GM12873 (cell line): ENCODE measurements at regions not wholly inside any gene's neighbourhood (a gene's known extent, or its start where the extent isn't known, plus 50 kb on each side); places are given as distances from the start of the nearest gene placed in this dataset.

Experiments
- TF ChIP-seq, protein P1 (sequence below): IDR thresholded peaks from 2 replicates; pipeline ENCODE4 v1.5.1; 2012; ENCODE audit warnings: low read depth, mild to moderate bottlenecking, moderate library complexity, low read length, control low read depth; ENCODE audit not compliant: insufficient read depth; ENCODE audit errors: missing control alignments

DNA sequence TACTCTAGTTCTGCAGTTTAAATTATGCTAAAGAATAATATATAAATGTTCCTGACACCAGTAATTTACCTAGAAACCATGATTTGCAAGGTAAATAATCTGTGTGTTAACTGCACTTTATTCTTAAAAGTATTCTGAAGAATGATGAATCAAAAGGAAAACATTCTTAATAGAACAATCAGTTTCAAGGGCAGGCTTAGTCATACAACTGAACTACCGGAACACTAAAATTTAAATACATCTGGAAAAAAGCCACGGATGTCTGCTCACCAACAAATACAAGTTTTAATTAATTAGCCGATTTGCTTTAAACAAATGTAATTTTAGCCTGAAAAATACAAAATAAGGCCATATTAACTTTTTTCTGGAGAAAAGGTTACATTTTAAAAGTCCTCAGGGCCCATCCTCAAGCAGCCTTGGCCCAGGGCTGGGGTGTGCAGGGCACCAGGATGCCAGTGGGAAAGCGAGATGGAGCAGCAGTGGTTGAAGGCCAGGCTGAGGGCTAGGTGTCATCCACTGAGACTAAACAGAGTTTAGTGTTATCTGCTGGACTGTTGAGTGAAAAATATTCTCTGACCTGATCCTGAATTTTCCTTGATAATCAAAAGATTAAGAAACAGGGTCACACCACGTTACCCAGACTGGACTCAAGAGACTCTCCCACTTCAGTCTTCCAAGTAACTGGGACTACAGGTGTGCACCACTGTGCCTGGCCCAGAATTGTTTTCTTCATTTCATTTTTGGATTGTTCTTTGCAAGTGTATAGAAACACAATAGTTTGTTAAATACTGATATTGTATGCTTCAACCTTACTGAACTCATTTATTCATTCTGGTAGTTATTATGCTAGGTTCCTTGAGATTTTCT lies 88.2 kb upstream of the DST start:
- TF ChIP-seq, protein P1, sequence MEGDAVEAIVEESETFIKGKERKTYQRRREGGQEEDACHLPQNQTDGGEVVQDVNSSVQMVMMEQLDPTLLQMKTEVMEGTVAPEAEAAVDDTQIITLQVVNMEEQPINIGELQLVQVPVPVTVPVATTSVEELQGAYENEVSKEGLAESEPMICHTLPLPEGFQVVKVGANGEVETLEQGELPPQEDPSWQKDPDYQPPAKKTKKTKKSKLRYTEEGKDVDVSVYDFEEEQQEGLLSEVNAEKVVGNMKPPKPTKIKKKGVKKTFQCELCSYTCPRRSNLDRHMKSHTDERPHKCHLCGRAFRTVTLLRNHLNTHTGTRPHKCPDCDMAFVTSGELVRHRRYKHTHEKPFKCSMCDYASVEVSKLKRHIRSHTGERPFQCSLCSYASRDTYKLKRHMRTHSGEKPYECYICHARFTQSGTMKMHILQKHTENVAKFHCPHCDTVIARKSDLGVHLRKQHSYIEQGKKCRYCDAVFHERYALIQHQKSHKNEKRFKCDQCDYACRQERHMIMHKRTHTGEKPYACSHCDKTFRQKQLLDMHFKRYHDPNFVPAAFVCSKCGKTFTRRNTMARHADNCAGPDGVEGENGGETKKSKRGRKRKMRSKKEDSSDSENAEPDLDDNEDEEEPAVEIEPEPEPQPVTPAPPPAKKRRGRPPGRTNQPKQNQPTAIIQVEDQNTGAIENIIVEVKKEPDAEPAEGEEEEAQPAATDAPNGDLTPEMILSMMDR, result no peak

DNA sequence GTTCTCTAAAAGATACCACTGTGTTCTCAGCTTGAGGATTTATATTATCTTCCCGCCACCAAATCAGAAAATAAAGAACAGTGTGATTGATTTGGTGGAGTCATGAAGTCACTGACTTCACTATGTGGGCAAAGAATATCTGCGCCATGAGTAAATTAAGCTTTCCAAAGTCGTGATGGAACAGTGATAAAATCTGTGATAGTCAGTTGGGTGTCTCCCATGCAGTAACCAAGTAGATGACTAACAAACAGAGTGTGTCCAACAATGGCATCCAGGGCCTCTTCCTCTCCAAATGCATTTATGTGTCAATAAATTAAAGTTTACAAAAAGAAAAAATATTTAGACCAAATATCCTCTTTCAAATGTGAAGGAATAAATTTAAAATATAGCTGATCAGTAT lies 87.0 kb upstream of the DST start:
- TF ChIP-seq, protein P1, result no peak

DNA sequence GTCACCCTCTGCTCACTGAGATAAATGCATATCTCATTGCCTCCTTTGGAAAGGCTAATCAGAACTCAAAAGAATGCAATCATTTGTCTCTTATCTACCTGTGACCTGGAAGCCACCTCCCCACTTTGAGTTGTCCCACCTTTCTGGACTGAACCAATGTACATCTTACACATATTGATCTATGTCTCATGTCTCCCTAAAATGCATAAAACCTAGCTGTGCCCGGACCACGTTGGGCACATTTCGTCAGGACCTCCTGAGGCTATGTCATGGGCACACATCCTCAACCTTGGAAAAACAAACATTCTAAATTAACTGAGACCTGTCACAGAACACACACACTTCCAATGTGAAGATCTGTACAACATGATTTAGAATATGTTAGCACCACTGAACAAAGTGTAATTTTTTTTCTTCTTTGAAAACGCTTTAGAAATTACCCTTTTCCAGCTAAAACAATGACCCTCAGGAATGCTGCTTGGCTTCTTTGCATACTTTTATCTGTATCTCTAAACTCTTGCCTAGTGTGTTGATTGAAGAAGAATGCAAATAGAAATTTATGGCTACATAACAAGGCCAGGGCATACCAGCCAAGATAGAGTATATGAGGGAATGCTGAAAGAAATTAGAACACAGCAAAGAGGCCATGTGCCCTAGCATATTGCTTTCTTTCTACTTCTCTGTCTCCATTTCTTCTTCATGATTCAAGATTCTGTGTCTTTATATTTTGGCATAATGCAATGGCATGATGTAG lies 84.6 kb upstream of the DST start:
- TF ChIP-seq, protein P1, result no peak

DNA sequence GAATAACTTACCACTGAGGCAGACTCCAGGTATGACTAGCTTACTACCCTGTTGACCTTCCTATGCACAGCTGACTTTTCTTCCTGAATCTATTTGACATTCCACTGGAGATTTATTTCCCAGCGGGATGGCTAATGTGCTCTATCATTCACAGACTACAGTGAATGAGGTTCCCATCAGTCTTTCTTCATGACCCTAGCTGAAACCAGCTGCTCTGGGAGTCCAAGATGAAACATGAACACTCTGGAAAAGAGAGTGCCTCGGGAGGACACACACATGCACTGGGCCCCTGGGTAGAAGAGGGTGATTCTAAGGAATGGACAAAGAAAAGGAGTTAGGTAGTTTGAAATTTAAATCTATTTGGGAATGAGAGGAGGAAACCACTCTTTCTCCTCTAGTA lies 82.6 kb upstream of the DST start:
- TF ChIP-seq, protein P1, result no peak

DNA sequence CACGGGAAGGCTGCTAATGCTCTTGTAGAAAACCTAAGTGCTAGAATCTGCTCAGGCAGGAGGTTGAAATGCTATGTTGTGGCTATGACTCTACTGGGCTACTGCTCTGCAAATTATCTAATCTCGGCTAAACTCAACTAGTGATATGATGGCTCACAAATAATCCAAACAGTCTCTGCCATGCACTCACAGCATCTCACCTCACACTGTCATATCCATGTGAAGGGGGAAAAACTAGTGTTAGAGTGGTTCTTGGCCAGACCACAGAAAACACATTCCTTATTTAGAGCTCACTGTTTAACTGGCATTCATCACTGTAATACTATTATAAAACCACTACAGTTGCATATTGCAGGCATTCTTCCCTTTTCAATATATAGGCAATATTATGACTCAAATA lies 81.8 kb upstream of the DST start:
- TF ChIP-seq, protein P1, result no peak

DNA sequence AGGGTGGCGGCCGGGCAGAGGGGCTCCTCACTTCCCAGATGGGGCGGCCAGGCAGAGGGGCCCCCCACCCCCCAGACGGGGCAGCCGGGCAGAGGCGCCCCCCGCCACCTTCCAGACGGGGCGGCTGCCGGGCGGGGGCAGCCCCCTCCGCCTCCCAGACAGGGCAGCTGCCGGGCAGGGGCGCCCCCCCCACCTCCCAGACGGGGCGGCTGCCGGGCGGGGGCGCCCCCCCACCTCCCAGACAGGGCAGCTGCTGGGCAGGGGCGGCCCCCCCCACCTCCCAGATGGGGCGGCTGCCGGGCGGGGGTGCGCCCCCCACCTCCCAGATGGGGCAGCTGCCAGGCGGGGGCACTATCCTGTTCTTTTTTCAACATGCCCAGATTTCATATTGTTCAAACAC lies 78.2 kb upstream of the DST start:
- TF ChIP-seq, protein P1, result no peak

DNA sequence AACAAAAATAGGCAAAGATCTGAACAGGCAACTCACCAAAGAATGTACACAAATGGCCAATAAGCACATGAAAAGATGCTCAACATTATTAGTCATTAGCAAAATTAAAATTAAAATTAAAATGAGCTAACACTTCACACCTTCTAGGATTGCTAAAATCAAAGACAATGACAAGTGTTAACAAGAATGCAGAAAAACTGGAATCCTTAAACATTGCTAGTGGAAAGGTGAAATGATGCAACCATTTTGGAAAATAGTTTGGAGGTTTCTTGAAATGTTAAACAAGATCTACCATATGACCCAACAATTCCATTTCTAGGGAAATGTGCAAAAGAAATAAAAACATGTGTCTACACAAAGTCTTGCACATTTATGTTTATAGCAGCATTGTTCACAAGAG lies 75.5 kb upstream of the DST start:
- TF ChIP-seq, protein P1, result no peak
